Upper lobe of left lung (tissue), 6 donors: ENCODE measurements at regions not wholly inside any gene's neighbourhood (a gene's known extent, or its start where the extent isn't known, plus 50 kb on each side); places are given as distances from the start of the nearest gene placed in this dataset.

Experiments used
- ATAC-seq, 2 donors: fragments of 200-7000 bp; cut with Tn5 transposase; one replicate each; pipeline ENCODE4 v1.9.1; 2022; ENCODE audit warnings: mild to moderate bottlenecking in 2 of 2, moderate library complexity in 2 of 2; ENCODE audit not compliant: low FRiP score in 2 of 2
- DNase-seq, 2 donors: peaks; one replicate each; pipeline ENCODE4 v3.0.0-alpha.2; 2019 to 2020
- H3K27ac ChIP-seq, 4 donors: fragments of 200-600 bp; sonication (generic); one replicate each; pipeline ENCODE4 v1.5.1; 2016 to 2019
- H3K27me3 ChIP-seq, 4 donors: fragments of 200-600 bp; sonication (generic); one replicate each; pipeline ENCODE4 v1.5.1; 2017 to 2019
- H3K36me3 ChIP-seq, 4 donors: fragments of 200-600 bp; sonication (generic); one replicate each; pipeline ENCODE4 v1.5.1; 2016 to 2019
- H3K4me1 ChIP-seq, 4 donors: fragments of 200-600 bp; sonication (generic); one replicate each; pipeline ENCODE4 v1.5.1; 2018 to 2019
- H3K4me3 ChIP-seq, 4 donors: fragments of 200-600 bp; sonication (generic); one replicate each; pipeline ENCODE4 v1.5.1; 2017 to 2019; ENCODE audit warnings: mild to moderate bottlenecking in 2 of 4, moderate library complexity in 1 of 4
- H3K9me3 ChIP-seq, 4 donors: fragments of 200-600 bp; sonication (generic); one replicate each; pipeline ENCODE4 v1.5.1; 2018 to 2019
- EP300 ChIP-seq, 4 donors: sonication (generic); formaldehyde crosslinking; IDR thresholded peaks; one replicate each; pipeline ENCODE4 v1.5.1; 2017; ENCODE audit warnings: antibody characterized with exemption in 4 of 4, control low read depth in 2 of 4
- POLR2A ChIP-seq, 4 donors: fragments of 450-650 bp; IDR thresholded peaks; one replicate each; pipeline ENCODE4 v1.5.1; 2016 to 2017; ENCODE audit warnings: antibody characterized with exemption in 4 of 4, mild to moderate bottlenecking in 2 of 4
- POLR2AphosphoS5 ChIP-seq, 2 donors: sonication (generic); formaldehyde crosslinking; IDR thresholded peaks; one replicate each; pipeline ENCODE4 v1.5.1; 2017; ENCODE audit warnings: antibody characterized with exemption in 2 of 2
- WGBS, 2 donors: methylation state at CpG; one replicate each; pipeline ENCODE4 v1.1.5; 2017 to 2018; 5-methylcytosine and 5-hydroxymethylcytosine counted together
- TF ChIP-seq, protein P1 (sequence below), 6 experiments: fragments of 450-650 bp in 4 of 6; fragments of 200-600 bp in 2 of 6; sonication (generic) in 2 of 6; IDR thresholded peaks; one replicate each; pipeline ENCODE4 v1.5.1; 2016 to 2019; ENCODE audit warnings: antibody characterized with exemption in 6 of 6
- donor health status: DM: no; HTN: no; CAD: no; lungs with moderate emphysema.
- donor health status: DM: no; HTN: yes; CAD: no; lungs with severe emphysema.

DNA sequence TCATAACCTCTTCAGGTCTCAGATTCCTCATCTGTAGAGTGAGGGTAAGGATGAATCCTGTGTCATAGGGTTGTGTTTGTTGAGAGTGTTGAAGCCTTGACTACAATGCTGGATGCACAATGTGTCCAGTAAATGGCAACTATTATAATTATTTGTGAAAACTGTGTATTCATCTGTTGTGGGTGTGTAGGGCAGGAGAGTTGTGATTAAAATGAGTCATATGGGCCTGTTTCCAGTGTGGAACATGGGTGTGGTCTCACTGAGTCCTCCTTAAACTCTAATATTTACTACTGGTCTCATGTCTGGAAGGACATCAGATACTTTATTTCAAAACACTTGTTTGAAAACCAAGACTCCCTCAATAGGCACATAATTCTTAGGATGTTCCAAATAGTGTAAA lies 208.5 kb upstream of the CASK start:
- no peak overlapping the region for H3K4me3 ChIP-seq
- TF ChIP-seq POLR2A (IDR thresholded peaks at IDR 0.05) (no peak), POLR2AphosphoS5 (IDR thresholded peaks at IDR 0.05) (no peak), EP300 (IDR thresholded peaks at IDR 0.05) (no peak)
- TF ChIP-seq, protein P1, sequence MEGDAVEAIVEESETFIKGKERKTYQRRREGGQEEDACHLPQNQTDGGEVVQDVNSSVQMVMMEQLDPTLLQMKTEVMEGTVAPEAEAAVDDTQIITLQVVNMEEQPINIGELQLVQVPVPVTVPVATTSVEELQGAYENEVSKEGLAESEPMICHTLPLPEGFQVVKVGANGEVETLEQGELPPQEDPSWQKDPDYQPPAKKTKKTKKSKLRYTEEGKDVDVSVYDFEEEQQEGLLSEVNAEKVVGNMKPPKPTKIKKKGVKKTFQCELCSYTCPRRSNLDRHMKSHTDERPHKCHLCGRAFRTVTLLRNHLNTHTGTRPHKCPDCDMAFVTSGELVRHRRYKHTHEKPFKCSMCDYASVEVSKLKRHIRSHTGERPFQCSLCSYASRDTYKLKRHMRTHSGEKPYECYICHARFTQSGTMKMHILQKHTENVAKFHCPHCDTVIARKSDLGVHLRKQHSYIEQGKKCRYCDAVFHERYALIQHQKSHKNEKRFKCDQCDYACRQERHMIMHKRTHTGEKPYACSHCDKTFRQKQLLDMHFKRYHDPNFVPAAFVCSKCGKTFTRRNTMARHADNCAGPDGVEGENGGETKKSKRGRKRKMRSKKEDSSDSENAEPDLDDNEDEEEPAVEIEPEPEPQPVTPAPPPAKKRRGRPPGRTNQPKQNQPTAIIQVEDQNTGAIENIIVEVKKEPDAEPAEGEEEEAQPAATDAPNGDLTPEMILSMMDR (IDR thresholded peaks at IDR 0.05), result no peak
- ATAC-seq (peak in 1 of 2 donors; percentile 81), DNase-seq (no peak)
- no peaks in the 10 kb centered on the region for H3K4me1 ChIP-seq
- H3K27ac ChIP-seq, result no peak overlapping the region
- no peaks in the 10 kb centered on the region for H3K36me3 ChIP-seq
- peaks cover 0 to 3% (median 0%) of the 10 kb centered on the region in 4 donors for H3K9me3 ChIP-seq
- no peaks in the 10 kb centered on the region for H3K27me3 ChIP-seq

DNA sequence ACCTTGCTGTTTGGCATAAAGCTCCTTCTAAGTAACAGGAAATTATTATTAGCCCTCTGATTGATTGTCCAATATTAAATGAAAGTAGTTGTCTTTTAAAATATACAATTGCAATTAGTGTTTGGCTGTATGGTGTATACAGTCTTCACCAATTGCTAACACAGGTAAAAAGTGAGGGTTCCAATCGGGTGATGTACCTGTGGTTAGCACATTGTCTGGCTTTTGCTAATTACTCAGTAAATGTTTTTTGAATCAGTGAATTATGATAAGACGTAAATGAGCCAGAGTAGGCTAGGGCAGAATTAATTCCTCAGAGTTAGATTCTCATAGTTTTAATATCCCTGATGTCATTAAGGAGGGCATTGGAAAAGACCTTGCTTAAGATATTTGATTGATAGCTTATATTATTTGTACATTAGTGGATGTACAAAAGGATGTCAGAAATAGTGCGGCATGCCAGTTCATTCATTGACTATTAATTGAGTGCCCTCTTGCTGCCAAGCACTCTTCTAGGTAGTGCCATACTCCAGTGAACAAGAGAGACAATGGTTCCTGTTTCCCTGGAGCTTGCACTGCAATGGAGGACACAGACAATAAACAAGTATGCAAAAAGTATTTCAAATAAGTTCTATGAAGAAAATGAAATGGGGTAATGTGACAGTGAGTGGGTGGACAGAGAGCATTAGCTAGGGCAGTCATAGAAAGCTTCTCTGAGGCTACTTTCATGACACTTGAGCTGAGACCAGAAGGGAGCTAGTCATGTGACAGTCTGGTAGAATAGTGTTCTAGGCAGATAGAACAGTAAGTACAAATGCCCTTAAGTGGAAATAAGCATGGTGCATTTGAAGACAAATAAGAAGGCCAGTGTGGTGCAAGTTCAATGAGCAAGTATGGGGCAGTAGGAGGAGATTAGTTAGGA lies 205.9 kb upstream of the CASK start:
- Histone ChIP-seq H3K27me3 (no peaks in the 10 kb centered on the region), H3K36me3 (no peaks in the 10 kb centered on the region), H3K4me3 (no peak overlapping the region), H3K4me1 (no peaks in the 10 kb centered on the region), H3K9me3 (no peaks in the 10 kb centered on the region), H3K27ac (no peak overlapping the region)
- WGBS, 2 donors, result 79 to 89% methylated on average over 3 of the region's 3 CpGs
- no peak for ATAC-seq
- TF ChIP-seq POLR2AphosphoS5 (IDR thresholded peaks at IDR 0.05) (no peak), EP300 (IDR thresholded peaks at IDR 0.05) (no peak), POLR2A (IDR thresholded peaks at IDR 0.05) (no peak)
- TF ChIP-seq, protein P1 (IDR thresholded peaks at IDR 0.05), result no peak
- no peak for DNase-seq

DNA sequence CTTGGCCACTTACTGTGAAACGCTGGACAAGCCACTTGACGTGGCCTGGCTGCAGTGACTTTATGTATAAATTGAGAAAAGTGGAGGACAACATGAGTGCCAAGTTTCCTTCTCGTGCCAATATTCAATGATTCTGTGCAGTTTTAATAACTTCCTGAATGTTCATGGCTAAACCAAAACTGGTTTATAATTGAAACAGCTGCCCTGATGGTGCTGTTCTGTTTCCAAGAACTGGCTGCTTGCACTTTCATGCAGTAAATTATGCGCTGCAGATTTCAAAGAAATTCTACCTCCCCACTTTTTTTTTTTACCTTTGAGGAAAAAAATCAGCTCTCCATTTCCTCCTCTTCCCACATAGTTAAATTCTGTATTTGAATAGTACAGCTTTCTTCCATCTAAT lies 205.2 kb upstream of the CASK start:
- H3K27me3 ChIP-seq, result no peaks in the 10 kb centered on the region
- H3K27ac ChIP-seq, result no peak overlapping the region
- H3K9me3 ChIP-seq, result no peaks in the 10 kb centered on the region
- no peak overlapping the region for H3K4me3 ChIP-seq
- no peak for ATAC-seq
- TF ChIP-seq POLR2AphosphoS5 (IDR thresholded peaks at IDR 0.05) (no peak), EP300 (IDR thresholded peaks at IDR 0.05) (no peak), POLR2A (IDR thresholded peaks at IDR 0.05) (no peak)
- TF ChIP-seq, protein P1 (IDR thresholded peaks at IDR 0.05), result no peak
- H3K36me3 ChIP-seq, result no peaks in the 10 kb centered on the region
- 50 to 56% methylated on average over 4 of the region's 4 CpGs for WGBS, 2 donors
- DNase-seq, result no peak
- no peaks in the 10 kb centered on the region for H3K4me1 ChIP-seq

DNA sequence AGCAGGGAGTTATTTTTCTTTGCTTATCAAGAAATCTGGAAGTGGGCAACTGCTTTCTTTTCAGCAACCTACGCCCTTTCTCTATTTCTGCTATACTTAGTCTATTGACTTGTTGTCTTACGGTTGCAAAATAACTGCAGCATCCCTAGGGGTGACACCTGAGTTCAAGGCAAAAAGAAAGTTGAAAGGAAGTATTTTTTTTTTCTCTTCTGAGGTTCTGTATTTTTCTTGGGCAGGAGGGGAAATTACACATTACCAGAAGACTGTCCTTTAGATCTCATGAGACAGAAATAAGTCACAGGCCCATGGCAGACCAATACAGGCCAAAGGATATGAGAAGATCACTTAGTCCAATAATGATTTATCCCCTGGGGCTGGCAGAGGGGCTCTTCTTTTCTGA lies 204.7 kb upstream of the CASK start:
- DNase-seq (no peak), ATAC-seq (no peak)
- no peaks in the 10 kb centered on the region for H3K36me3 ChIP-seq
- TF ChIP-seq EP300 (IDR thresholded peaks at IDR 0.05), result no peak
- no peak for TF ChIP-seq POLR2A (IDR thresholded peaks at IDR 0.05)
- TF ChIP-seq, protein P1 (IDR thresholded peaks at IDR 0.05), result no peak
- TF ChIP-seq POLR2AphosphoS5 (IDR thresholded peaks at IDR 0.05), result no peak
- no peak overlapping the region for H3K4me3 ChIP-seq
- no peaks in the 10 kb centered on the region for H3K9me3 ChIP-seq
- H3K27ac ChIP-seq, result no peak overlapping the region
- 78 to 86% methylated on average over 2 of the region's 2 CpGs for WGBS, 2 donors
- H3K4me1 ChIP-seq, result no peaks in the 10 kb centered on the region
- H3K27me3 ChIP-seq, result no peaks in the 10 kb centered on the region

DNA sequence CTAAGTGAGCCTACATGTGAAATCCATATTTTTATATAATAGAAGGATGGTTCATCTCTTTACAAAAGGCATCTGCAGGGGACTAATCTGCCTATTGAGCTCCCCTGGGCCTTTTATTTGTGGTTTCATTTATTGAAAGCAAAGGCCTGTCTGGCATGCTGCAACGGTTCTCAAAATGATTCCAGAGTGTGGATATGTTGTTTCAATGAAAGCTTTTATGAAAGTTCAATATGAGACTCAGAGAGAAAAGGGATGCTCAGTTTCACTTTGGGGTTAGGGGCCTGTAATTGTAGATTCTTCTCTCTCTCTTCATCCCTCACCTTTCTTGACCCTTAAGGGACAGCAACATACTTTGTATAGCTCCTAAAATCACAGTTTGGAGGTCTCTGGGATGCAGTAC lies 204.2 kb upstream of the CASK start:
- no peaks in the 10 kb centered on the region for H3K36me3 ChIP-seq
- no peaks in the 10 kb centered on the region for H3K9me3 ChIP-seq
- 67 to 76% methylated on average over 1 of the region's 1 CpG for WGBS, 2 donors
- no peak overlapping the region for H3K4me3 ChIP-seq
- ATAC-seq (no peak), DNase-seq (no peak)
- TF ChIP-seq POLR2AphosphoS5 (IDR thresholded peaks at IDR 0.05), result no peak
- TF ChIP-seq EP300 (IDR thresholded peaks at IDR 0.05), result no peak
- no peak for TF ChIP-seq POLR2A (IDR thresholded peaks at IDR 0.05)
- TF ChIP-seq, protein P1 (IDR thresholded peaks at IDR 0.05), result no peak
- H3K4me1 ChIP-seq, result no peaks in the 10 kb centered on the region
- no peaks in the 10 kb centered on the region for H3K27me3 ChIP-seq
- no peak overlapping the region for H3K27ac ChIP-seq
